PC-9 (cell line): ENCODE measurements at regions not wholly inside any gene's neighbourhood (a gene's known extent, or its start where the extent isn't known, plus 50 kb on each side); places are given as distances from the start of the nearest gene placed in this dataset.

Source experiments
- CTCF ChIP-seq: fragments of 200-600 bp; sonication (generic); conservative IDR thresholded peaks from 2 replicates; pipeline ENCODE4 v1.6.1; 2017; ENCODE audit warnings: mixed run types, antibody characterized with exemption, mild to moderate bottlenecking, moderate library complexity
- EZH2 ChIP-seq: fragments of 200-600 bp; sonication (generic); IDR thresholded peaks from 2 replicates; pipeline ENCODE4 v1.8.0; 2017; ENCODE audit warnings: antibody characterized with exemption, low read depth

- TF ChIP-seq EZH2 (no peak), CTCF (no peak)
These were observed 63.9 kb upstream of the VLDLR start for GRCh38 chr9:2557693-2558092.
